IPS-20b (cell line): ENCODE measurements at regions not wholly inside any gene's neighbourhood (a gene's known extent, or its start where the extent isn't known, plus 50 kb on each side); places are given as distances from the start of the nearest gene placed in this dataset.

ENCODE experiments used
- H3K27ac ChIP-seq: one replicate; pipeline ENCODE4 v1.5.1; 2013; ENCODE audit warnings: low read length
- H3K27me3 ChIP-seq: 2 replicates; pipeline ENCODE4 v1.6.1; 2013; ENCODE audit warnings: mild to moderate bottlenecking, low read length, inconsistent platforms; ENCODE audit not compliant: insufficient read depth
- H3K36me3 ChIP-seq: 2 replicates; pipeline ENCODE4 v1.6.1; 2013; ENCODE audit warnings: low read depth, mild to moderate bottlenecking, inconsistent platforms, low read length, moderate library complexity; ENCODE audit not compliant: insufficient read depth
- H3K4me1 ChIP-seq: 2 replicates; pipeline ENCODE4 v1.6.1; 2013; ENCODE audit warnings: mild to moderate bottlenecking, control low read depth, inconsistent platforms, low read length, moderate library complexity; ENCODE audit not compliant: insufficient read depth
- H3K4me3 ChIP-seq: 2 replicates; pipeline ENCODE4 v1.5.1; 2013; ENCODE audit warnings: mild to moderate bottlenecking, low read length, inconsistent platforms
- H3K9ac ChIP-seq: 2 replicates; pipeline ENCODE4 v1.6.1; 2013; ENCODE audit warnings: low read depth, mild to moderate bottlenecking, inconsistent platforms, low read length, moderate library complexity
- H3K9me3 ChIP-seq: 2 replicates; pipeline ENCODE4 v1.6.1; 2013; ENCODE audit warnings: mild to moderate bottlenecking, low read depth, low read length, inconsistent platforms; ENCODE audit not compliant: insufficient read depth

- no peaks in the 10 kb centered on the region for H3K36me3 ChIP-seq
- no peak overlapping the region for H3K27ac ChIP-seq
- H3K4me3 ChIP-seq, result no peak overlapping the region
Measured at GRCh38 chrX:115449742-115450141, 111.2 kb upstream of the PLS3 start.

GRCh38 chrX:115452251-115452650 lies 108.7 kb upstream of the PLS3 start:
- H3K36me3 ChIP-seq, result no peaks in the 10 kb centered on the region
- no peaks in the 10 kb centered on the region for H3K4me1 ChIP-seq
- no peaks in the 10 kb centered on the region for H3K9me3 ChIP-seq
- H3K4me3 ChIP-seq, result no peak overlapping the region
- no peaks in the 10 kb centered on the region for H3K27me3 ChIP-seq
- H3K9ac ChIP-seq, result no peak overlapping the region
- no peak overlapping the region for H3K27ac ChIP-seq

More at GRCh38 chrX:115449742-115450141, 111.2 kb upstream of the PLS3 start:
- Histone ChIP-seq H3K27me3 (no peaks in the 10 kb centered on the region), H3K9me3 (no peaks in the 10 kb centered on the region), H3K9ac (no peak overlapping the region), H3K4me1 (no peaks in the 10 kb centered on the region)

- Histone ChIP-seq H3K27ac (no peak overlapping the region), H3K4me3 (no peak overlapping the region), H3K4me1 (no peaks in the 10 kb centered on the region), H3K9me3 (no peaks in the 10 kb centered on the region), H3K36me3 (no peaks in the 10 kb centered on the region), H3K9ac (no peak overlapping the region), H3K27me3 (no peaks in the 10 kb centered on the region)
Measured at GRCh38 chrX:115459883-115460880, 100.8 kb upstream of the PLS3 start.

GRCh38 chrX:115462406-115462805 lies 98.6 kb upstream of the PLS3 start:
- no peaks in the 10 kb centered on the region for H3K36me3 ChIP-seq
- H3K27ac ChIP-seq, result no peak overlapping the region

GRCh38 chrX:115467961-115468360 lies 93.0 kb upstream of the PLS3 start:
- Histone ChIP-seq H3K9me3 (no peaks in the 10 kb centered on the region), H3K4me1 (no peaks in the 10 kb centered on the region), H3K27ac (no peak overlapping the region), H3K27me3 (no peaks in the 10 kb centered on the region), H3K9ac (no peak overlapping the region), H3K36me3 (no peaks in the 10 kb centered on the region), H3K4me3 (no peak overlapping the region)

More at GRCh38 chrX:115462406-115462805, 98.6 kb upstream of the PLS3 start:
- Histone ChIP-seq H3K9ac (no peak overlapping the region), H3K27me3 (no peaks in the 10 kb centered on the region), H3K4me1 (no peaks in the 10 kb centered on the region), H3K9me3 (no peaks in the 10 kb centered on the region), H3K4me3 (no peak overlapping the region)

- no peaks in the 10 kb centered on the region for H3K9me3 ChIP-seq
- H3K36me3 ChIP-seq, result no peaks in the 10 kb centered on the region
- H3K27me3 ChIP-seq, result no peaks in the 10 kb centered on the region
- no peak overlapping the region for H3K9ac ChIP-seq
- no peak overlapping the region for H3K27ac ChIP-seq
- no peak overlapping the region for H3K4me3 ChIP-seq
- H3K4me1 ChIP-seq, result no peaks in the 10 kb centered on the region
Measured at GRCh38 chrX:115472131-115472530, 88.8 kb upstream of the PLS3 start.

GRCh38 chrX:115486510-115486909 lies 74.5 kb upstream of the PLS3 start:
- H3K4me3 ChIP-seq, result no peak overlapping the region
- H3K27ac ChIP-seq, result no peak overlapping the region
- no peaks in the 10 kb centered on the region for H3K9me3 ChIP-seq
- no peaks in the 10 kb centered on the region for H3K27me3 ChIP-seq
- H3K36me3 ChIP-seq, result no peaks in the 10 kb centered on the region
- H3K4me1 ChIP-seq, result no peaks in the 10 kb centered on the region
- H3K9ac ChIP-seq, result no peak overlapping the region

GRCh38 chrX:115487608-115488007 lies 73.4 kb upstream of the PLS3 start:
- no peaks in the 10 kb centered on the region for H3K27me3 ChIP-seq
- H3K4me3 ChIP-seq, result no peak overlapping the region
- H3K4me1 ChIP-seq, result no peaks in the 10 kb centered on the region
- no peak overlapping the region for H3K9ac ChIP-seq
- no peaks in the 10 kb centered on the region for H3K9me3 ChIP-seq
- H3K27ac ChIP-seq, result no peak overlapping the region
- H3K36me3 ChIP-seq, result no peaks in the 10 kb centered on the region

- Histone ChIP-seq H3K9me3 (no peaks in the 10 kb centered on the region), H3K4me1 (no peaks in the 10 kb centered on the region), H3K27me3 (no peaks in the 10 kb centered on the region), H3K4me3 (no peak overlapping the region), H3K9ac (no peak overlapping the region), H3K27ac (no peak overlapping the region), H3K36me3 (no peaks in the 10 kb centered on the region)
Measured at GRCh38 chrX:115490814-115491213, 70.2 kb upstream of the PLS3 start.

GRCh38 chrX:115491766-115492165 lies 69.2 kb upstream of the PLS3 start:
- H3K4me3 ChIP-seq, result no peak overlapping the region
- no peak overlapping the region for H3K27ac ChIP-seq
- H3K4me1 ChIP-seq, result no peaks in the 10 kb centered on the region
- H3K36me3 ChIP-seq, result no peaks in the 10 kb centered on the region
- H3K9ac ChIP-seq, result no peak overlapping the region
- no peaks in the 10 kb centered on the region for H3K9me3 ChIP-seq
- H3K27me3 ChIP-seq, result no peaks in the 10 kb centered on the region

GRCh38 chrX:115493015-115493414 lies 68.0 kb upstream of the PLS3 start:
- Histone ChIP-seq H3K36me3 (no peaks in the 10 kb centered on the region), H3K9me3 (no peaks in the 10 kb centered on the region), H3K27me3 (no peaks in the 10 kb centered on the region), H3K4me1 (no peaks in the 10 kb centered on the region), H3K27ac (no peak overlapping the region), H3K4me3 (no peak overlapping the region), H3K9ac (no peak overlapping the region)

- Histone ChIP-seq H3K36me3 (no peaks in the 10 kb centered on the region), H3K27me3 (no peaks in the 10 kb centered on the region), H3K27ac (no peak overlapping the region), H3K4me3 (no peak overlapping the region), H3K9ac (no peak overlapping the region), H3K9me3 (no peaks in the 10 kb centered on the region), H3K4me1 (no peaks in the 10 kb centered on the region)
Measured at GRCh38 chrX:115494161-115494560, 66.8 kb upstream of the PLS3 start.
